Prostate gland (tissue), 2 donors: ENCODE measurements at regions not wholly inside any gene's neighbourhood (a gene's known extent, or its start where the extent isn't known, plus 50 kb on each side); places are given as distances from the start of the nearest gene placed in this dataset.

Experiments
- POLR2AphosphoS5 ChIP-seq: sonication (generic); formaldehyde crosslinking; IDR thresholded peaks from one replicate; pipeline ENCODE4 v1.6.1; 2017; ENCODE audit warnings: antibody characterized with exemption
- TF ChIP-seq, protein P1 (sequence below), 4 experiments: fragments of 200-600 bp in 2 of 4; fragments of 450-650 bp in 2 of 4; sonication (generic) in 2 of 4; IDR thresholded peaks; 1 replicate in 3 of 4; 2 replicates in 1 of 4; pipeline ENCODE4 v1.5.1; 2016 to 2019; ENCODE audit warnings: antibody characterized with exemption in 4 of 4, mild to moderate bottlenecking in 2 of 4, moderate library complexity in 2 of 4

DNA sequence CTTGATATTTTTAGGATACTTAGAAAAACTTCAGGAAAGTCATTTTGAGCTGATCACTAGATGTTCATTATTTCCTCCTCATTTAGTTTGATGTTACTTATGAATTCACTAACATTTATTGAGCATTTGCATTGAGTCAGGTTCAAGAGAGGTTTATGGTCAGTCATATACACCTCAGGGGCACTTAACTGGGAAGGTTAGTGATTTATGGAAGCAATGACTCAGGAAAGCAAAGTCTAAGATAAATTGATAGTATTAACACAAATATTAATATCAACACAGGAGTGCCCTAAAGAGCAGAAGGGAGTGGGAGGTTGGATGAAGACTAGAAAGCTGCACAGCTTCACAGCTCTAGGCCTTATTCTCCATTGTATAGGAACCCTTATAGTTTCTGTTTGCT lies 177.0 kb upstream of the TNFAIP3 start:
- TF ChIP-seq, protein P1, sequence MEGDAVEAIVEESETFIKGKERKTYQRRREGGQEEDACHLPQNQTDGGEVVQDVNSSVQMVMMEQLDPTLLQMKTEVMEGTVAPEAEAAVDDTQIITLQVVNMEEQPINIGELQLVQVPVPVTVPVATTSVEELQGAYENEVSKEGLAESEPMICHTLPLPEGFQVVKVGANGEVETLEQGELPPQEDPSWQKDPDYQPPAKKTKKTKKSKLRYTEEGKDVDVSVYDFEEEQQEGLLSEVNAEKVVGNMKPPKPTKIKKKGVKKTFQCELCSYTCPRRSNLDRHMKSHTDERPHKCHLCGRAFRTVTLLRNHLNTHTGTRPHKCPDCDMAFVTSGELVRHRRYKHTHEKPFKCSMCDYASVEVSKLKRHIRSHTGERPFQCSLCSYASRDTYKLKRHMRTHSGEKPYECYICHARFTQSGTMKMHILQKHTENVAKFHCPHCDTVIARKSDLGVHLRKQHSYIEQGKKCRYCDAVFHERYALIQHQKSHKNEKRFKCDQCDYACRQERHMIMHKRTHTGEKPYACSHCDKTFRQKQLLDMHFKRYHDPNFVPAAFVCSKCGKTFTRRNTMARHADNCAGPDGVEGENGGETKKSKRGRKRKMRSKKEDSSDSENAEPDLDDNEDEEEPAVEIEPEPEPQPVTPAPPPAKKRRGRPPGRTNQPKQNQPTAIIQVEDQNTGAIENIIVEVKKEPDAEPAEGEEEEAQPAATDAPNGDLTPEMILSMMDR (IDR thresholded peaks at IDR 0.05), result no peak
- no peak for TF ChIP-seq POLR2AphosphoS5
